Parathyroid adenoma (tissue), 2 donors: ENCODE measurements at regions not wholly inside any gene's neighbourhood (a gene's known extent, or its start where the extent isn't known, plus 50 kb on each side); places are given as distances from the start of the nearest gene placed in this dataset.

Experiments used
- H2AFZ ChIP-seq: fragments of 300-600 bp; sonication (generic); one replicate; pipeline ENCODE4 v1.7.0; 2017; ENCODE audit warnings: antibody characterized with exemption, mild to moderate bottlenecking
- H3K27ac ChIP-seq: fragments of 300-600 bp; sonication (generic); one replicate; pipeline ENCODE4 v1.7.0; 2017
- H3K27me3 ChIP-seq: fragments of 300-600 bp; sonication (generic); one replicate; pipeline ENCODE4 v1.7.0; 2017; ENCODE audit warnings: low read length; ENCODE audit not compliant: control insufficient read depth, insufficient read depth
- H3K36me3 ChIP-seq: fragments of 300-600 bp; sonication (generic); one replicate; pipeline ENCODE4 v1.7.0; 2017; ENCODE audit warnings: low read length; ENCODE audit not compliant: control insufficient read depth, insufficient read depth
- H3K4me1 ChIP-seq: fragments of 300-600 bp; sonication (generic); one replicate; pipeline ENCODE4 v1.7.0; 2017; ENCODE audit warnings: control low read depth
- H3K4me2 ChIP-seq: fragments of 300-600 bp; sonication (generic); one replicate; pipeline ENCODE4 v1.7.0; 2017; ENCODE audit warnings: low read length
- H3K4me3 ChIP-seq: fragments of 300-600 bp; sonication (generic); one replicate; pipeline ENCODE4 v1.7.0; 2017; ENCODE audit warnings: low read depth, low read length
- H3K79me2 ChIP-seq: fragments of 300-600 bp; sonication (generic); one replicate; pipeline ENCODE4 v1.7.0; 2017; ENCODE audit warnings: control low read depth
- H3K9ac ChIP-seq: fragments of 300-600 bp; sonication (generic); one replicate; pipeline ENCODE4 v1.7.0; 2017; ENCODE audit warnings: mild to moderate bottlenecking
- H3K9me3 ChIP-seq: fragments of 300-600 bp; sonication (generic); one replicate; pipeline ENCODE4 v1.7.0; 2017; ENCODE audit warnings: low read length; ENCODE audit not compliant: control insufficient read depth
- CTCF ChIP-seq: fragments of 300-600 bp; sonication (generic); IDR thresholded peaks from one replicate; pipeline ENCODE4 v1.7.0; 2017; ENCODE audit warnings: antibody characterized with exemption, mild to moderate bottlenecking
- donor health status: primary hyperparathyroidism.

DNA sequence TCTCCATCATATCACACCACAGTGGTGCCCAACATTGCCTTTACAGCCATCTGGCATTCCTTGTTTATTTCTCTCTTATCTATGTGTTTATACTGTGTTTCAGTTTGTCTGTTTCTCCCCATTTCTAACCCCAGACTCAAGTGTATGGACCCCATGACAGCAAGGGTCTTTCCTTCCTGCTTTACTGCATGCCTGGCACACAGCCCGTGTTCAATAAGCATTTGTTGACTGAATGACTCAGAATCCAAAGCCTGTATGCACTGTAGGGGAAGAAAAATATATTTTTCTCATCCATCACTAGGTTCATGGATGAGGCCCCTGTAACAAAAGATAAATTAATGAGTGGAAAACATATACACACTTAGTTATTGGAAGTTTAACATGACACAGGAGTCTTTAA is 190.8 kb upstream of the SEMA6A start:
- Histone ChIP-seq H3K4me1 (no peaks in the 10 kb centered on the region), H2AFZ (no peak overlapping the region), H3K9me3 (no peaks in the 10 kb centered on the region), H3K27me3 (no peaks in the 10 kb centered on the region), H3K4me2 (no peak overlapping the region), H3K27ac (no peak overlapping the region), H3K36me3 (no peaks in the 10 kb centered on the region), H3K79me2 (no peaks in the 10 kb centered on the region), H3K9ac (no peak overlapping the region), H3K4me3 (no peak overlapping the region)
- TF ChIP-seq CTCF, result no peak

GRCh38 chr5:116764941-116765340 is 190.3 kb upstream of the SEMA6A start:
- no peak for TF ChIP-seq CTCF

GRCh38 chr5:116763987-116764866 is 189.6 kb upstream of the SEMA6A start:
- Histone ChIP-seq H3K4me3 (no peak overlapping the region), H3K27ac (no peak overlapping the region), H3K4me2 (no peak overlapping the region), H3K36me3 (no peaks in the 10 kb centered on the region), H3K79me2 (no peaks in the 10 kb centered on the region), H3K27me3 (no peaks in the 10 kb centered on the region), H3K4me1 (no peaks in the 10 kb centered on the region), H3K9ac (no peak overlapping the region), H3K9me3 (no peaks in the 10 kb centered on the region), H2AFZ (no peak overlapping the region)
- TF ChIP-seq CTCF, result no peak

More at GRCh38 chr5:116764941-116765340, 190.3 kb upstream of the SEMA6A start:
- Histone ChIP-seq H3K27ac (no peak overlapping the region), H3K4me3 (no peak overlapping the region), H3K27me3 (no peaks in the 10 kb centered on the region), H3K36me3 (no peaks in the 10 kb centered on the region), H2AFZ (no peak overlapping the region), H3K9ac (no peak overlapping the region), H3K4me1 (no peaks in the 10 kb centered on the region), H3K9me3 (no peaks in the 10 kb centered on the region), H3K79me2 (no peaks in the 10 kb centered on the region), H3K4me2 (no peak overlapping the region)

DNA sequence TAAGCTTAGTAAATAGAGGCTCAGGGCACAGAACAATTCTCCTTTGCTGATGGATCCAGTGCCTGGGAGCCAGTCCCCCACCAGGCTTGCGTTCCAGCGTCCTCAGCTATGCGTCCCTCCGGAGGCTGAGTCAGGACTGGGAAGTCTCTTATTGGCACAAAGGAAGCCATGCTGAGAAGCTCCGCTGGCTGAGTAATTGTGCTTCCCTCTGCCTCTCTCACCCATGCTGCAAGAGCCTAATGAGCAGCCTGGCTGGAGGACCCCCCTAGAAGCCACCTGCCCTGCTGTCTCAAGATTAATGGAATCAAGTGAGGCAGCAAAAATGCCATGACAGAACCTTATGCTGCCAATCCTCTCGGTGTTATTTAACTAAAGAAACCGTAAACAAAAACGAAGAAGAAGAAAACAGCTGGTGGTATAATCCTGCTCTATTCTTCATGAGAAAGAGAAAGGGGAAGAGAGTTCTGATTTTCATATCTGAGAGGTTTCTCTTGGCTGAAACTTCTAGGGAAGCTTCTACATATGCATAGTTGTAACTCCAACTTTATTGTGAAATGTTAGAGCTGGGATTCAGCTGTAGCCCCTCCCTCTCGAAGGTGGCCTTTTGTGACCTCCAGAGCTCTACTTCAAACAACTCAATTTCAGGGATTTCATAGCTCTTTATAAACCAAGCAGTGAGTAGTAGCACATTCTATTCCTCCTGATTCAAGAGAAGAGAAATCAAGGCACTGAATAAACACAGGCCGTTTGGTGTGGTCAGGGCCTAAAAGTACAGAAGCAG is 185.4 kb upstream of the SEMA6A start:
- Histone ChIP-seq H3K9me3 (no peaks in the 10 kb centered on the region), H3K4me1 (no peaks in the 10 kb centered on the region), H3K4me2 (no peak overlapping the region), H3K9ac (no peak overlapping the region), H3K27me3 (no peaks in the 10 kb centered on the region), H3K36me3 (no peaks in the 10 kb centered on the region), H3K79me2 (no peaks in the 10 kb centered on the region), H3K27ac (no peak overlapping the region), H3K4me3 (no peak overlapping the region), H2AFZ (no peak overlapping the region)
- TF ChIP-seq CTCF, result no peak
